NCI-H82 treated with DMSO at 0.1 percent for 48 hours (cell line): ENCODE measurements at regions not wholly inside any gene's neighbourhood (a gene's known extent, or its start where the extent isn't known, plus 50 kb on each side); places are given as distances from the start of the nearest gene placed in this dataset.

Source experiments
- DNase-seq: peaks from one replicate; lab custom pipeline; 2025; ENCODE audit not compliant: unreplicated experiment; lab: John Stamatoyannopoulos, UW

DNA sequence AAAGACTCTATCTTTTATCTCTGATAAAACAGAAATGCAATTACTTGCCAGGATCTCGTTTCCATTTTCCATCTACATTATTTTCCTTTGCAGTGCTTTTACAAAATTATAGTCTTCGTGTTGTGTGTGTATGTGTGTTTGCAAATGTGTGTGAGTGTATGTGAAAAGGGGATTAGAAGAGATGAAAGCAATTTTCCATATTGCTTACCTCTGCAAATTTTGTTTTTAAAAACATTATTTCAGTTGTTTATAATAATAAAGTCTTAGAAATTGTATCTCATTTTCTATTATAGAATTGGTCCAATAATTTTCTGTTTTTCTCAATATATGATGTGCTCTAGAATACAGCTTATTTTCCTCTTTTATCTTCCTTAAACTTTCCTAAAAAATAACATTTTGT, 421.3 kb upstream of the ANKRD30A start:
- no peak for DNase-seq

DNA sequence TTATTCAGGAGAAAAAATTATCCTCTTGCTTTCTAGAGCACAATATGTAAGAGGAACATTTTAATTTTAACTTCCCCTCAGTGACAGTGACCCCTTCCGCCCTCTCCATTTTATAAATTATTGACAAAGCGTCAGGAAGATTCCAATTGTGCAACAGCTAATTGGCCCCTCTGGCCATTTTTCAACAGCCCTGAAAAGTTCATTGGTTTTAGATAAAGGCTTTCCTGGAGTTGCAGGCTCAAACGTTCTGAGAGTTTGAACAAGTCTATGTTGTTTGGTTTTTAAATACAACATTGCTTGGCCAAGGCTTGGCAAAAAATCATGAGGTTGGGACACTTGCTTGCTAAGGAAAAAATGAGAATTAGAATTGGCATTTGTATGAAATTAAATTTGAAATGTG, 422.2 kb upstream of the ANKRD30A start:
- DNase-seq = no peak

GRCh38 chr10:36700123-36700522, 425.3 kb upstream of the ANKRD30A start:
- DNase-seq = no peak

GRCh38 chr10:36692759-36693158, 432.6 kb upstream of the ANKRD30A start:
- DNase-seq = no peak

DNA sequence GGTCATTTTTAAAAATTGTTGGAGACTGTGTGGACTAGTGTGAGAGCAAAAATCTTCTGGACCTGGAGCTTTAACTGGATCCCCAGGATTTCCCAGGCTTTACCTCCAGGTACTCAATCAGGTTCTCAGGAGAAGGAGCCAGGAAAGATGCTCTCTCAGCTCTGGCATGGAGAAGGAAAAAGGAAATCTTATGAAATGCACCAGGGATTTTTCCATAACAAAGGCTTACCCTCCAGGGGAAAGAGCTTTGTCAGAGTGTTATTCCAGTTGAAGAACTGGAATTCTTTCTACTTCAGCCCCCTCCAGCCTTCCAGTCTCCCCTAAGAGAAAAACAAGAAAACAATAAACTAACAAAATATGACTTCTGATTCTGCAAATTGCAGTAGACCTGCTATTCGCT, 436.7 kb upstream of the ANKRD30A start:
- DNase-seq = no peak

DNA sequence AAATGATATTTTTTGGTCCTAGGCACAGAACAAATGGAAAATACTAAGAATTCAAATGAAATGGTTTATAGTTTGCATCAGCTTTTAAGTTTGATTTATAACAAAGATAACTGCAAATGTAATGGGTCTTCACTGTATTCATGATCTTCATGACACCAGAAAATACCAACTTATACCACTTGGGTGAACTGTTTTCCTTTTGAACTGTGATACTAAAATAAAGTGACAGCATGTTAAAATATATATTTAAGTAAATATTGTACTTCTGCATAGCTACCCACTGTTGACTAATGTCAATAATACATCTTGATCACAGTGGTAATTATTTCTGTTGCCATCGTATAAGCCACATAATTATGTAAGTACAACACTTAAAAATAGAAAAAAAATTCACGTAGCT, 442.0 kb upstream of the ANKRD30A start:
- DNase-seq = no peak

GRCh38 chr10:36681751-36682632, 443.4 kb upstream of the ANKRD30A start:
- DNase-seq = peak; percentile 17

GRCh38 chr10:36679554-36679953, 445.8 kb upstream of the ANKRD30A start:
- no peak for DNase-seq

DNA sequence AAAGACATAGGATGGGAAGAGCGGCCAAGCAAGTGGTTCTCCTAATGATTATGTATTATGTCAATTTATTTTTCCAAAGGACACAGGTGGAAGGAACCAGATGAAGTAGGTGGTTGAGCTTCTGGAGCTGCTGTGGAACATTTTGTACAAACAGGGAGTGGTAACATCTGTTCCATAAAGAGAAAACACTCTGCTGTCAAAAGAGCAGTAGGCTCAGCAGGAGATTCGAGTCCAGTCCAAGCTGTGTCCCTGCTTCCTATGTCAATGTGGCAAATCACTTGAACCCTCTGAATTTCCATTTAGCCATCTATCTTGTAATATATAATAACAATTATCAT, 448.0 kb upstream of the ANKRD30A start:
- DNase-seq = no peak

- DNase-seq = no peak
These were observed 448.5 kb upstream of the ANKRD30A start for GRCh38 chr10:36676756-36677430.

- no peak for DNase-seq
These were observed 449.1 kb upstream of the ANKRD30A start for GRCh38 chr10:36676321-36676720.

DNA sequence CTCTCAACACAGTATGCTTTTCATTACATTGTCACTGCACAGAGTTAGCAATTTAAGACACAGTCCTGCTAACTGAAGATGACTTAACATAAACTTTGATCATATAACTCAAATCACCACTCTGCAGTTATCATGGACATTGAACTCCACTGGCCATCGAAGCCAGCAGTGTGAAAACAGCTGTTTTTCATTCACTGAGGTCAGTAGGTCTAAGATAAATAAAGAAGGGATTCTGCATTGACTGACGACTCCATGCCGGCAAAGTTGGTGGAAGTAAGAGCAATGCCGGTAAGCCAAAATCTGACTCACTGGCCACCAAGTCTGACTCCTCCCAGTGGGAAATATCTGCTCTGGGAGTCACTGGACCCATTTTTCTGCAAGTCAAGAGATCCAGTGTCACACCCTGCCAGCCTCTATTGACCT, 449.9 kb upstream of the ANKRD30A start:
- DNase-seq = no peak

DNA sequence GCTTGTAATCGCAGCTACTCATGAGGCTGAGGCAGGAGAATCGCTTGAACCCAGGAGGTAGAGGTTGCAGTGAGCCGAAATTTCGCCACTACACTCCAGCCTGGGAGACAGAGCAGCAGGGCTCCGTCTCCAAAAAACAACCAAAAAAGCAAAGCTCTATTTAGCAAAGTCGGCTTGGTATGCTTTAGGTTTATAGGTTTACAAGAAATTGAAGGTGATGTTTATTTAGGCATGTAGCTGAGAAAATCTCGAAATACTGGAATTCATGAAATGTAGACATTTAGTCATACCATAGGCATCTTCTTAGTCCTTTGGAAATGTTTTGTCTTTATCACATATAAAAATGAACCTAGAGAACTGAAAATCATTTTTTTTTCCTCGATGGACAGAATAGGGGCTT, 453.8 kb upstream of the ANKRD30A start:
- DNase-seq = no peak

- no peak for DNase-seq
These were observed 454.6 kb upstream of the ANKRD30A start for GRCh38 chr10:36670621-36671402.

DNA sequence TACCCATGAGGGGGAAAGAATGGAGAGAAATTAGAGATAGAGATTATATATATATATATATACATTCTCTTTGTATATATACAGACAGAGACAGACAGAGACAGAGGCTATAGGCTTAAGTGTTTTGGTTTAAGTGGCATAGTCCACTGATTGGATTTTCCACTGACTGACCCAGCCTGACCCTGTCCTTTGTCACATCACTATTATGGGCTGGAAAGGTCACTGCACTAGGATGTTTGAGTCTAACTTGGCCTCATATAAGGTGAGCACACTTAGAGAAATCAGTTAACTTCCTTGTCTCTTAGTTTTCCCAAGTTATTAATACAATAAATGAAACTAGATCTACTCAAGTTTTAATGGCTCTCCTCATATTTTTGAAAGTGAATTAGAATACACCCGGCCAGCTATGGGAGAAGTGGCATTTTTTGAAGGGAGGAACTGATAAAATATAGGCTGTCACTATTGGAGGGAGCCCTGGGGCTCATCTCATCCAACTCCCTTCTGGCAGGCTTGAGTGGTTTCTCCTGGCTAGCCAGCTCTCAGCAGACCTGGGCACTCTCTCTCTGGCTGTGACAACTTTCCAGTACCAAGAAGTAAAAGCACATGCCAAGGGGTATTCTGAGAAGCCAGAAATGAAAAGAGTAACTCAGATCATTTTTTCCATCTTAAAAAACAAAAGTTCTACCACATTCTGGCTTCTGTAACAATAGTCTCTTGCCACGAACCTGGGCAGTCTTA, 455.6 kb upstream of the ANKRD30A start:
- no peak for DNase-seq

- no peak for DNase-seq
These were observed 458.9 kb upstream of the ANKRD30A start for GRCh38 chr10:36666451-36666850.

DNA sequence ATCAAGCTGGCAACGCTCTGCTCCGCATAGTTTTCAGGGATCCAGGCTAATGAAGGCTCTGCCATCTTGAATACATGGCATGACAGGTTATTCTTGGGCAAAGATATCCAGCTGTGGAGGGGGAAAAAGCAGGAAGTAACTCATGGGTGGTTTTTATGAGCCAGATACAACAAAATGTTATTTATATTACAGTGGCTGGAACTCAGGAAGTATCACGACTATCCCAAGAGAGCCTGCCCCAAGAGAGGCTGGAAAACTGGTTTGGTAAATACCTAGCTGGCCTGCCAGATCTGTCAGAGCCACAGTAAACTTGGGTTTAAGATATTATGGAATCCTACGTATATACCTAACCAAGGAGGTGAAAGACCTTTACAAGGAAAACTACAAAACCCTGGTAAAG, 462.8 kb upstream of the ANKRD30A start:
- DNase-seq = no peak

DNA sequence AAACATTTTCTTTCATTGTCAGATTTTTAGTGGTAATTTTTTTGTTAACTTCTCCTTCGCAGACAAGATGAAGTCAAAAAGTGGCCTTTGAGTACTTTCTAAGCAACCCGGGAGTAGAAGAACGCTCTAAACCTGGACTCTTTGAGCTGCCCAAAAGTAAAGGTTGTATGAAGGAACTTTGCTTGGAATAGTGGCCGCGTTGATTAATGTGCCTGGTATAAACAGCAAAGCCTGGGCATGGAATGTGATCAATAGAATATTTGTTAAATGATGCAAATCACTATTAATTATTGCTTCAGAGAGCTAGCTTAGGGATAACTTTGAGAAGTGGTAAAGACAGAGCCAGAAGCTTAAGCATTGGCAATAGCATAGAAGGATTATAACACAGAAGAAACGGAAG, 475.1 kb upstream of the ANKRD30A start:
- no peak for DNase-seq

- no peak for DNase-seq
These were observed 477.9 kb upstream of the ANKRD30A start for GRCh38 chr10:36647540-36647939.

GRCh38 chr10:36640626-36641025, 484.8 kb upstream of the ANKRD30A start:
- DNase-seq = no peak
